ENCODE measurements at regions not wholly inside any gene's neighbourhood (a gene's known extent, or its start where the extent isn't known, plus 50 kb on each side); places are given as distances from the start of the nearest gene placed in this dataset.

- no peak for DNase-seq (ENCODE audit: low spot score)
Observed at GRCh38 chr5:176711883-176712282, 64.6 kb downstream of the TSPAN17 start.

GRCh38 chr5:176712546-176713304 is 65.4 kb downstream of the TSPAN17 start:
- DNase-seq (ENCODE audit: low spot score) = no peak

- no peak for DNase-seq (ENCODE audit: low spot score)
Observed at GRCh38 chr5:176713409-176713808, 66.1 kb downstream of the TSPAN17 start.

- no peak for DNase-seq (ENCODE audit: low spot score)
Observed at GRCh38 chr5:176714067-176714466, 66.8 kb downstream of the TSPAN17 start.

- DNase-seq (ENCODE audit: low spot score) = peak; percentile 81
Observed at GRCh38 chr5:176716320-176716719, 69.0 kb downstream of the TSPAN17 start.

- DNase-seq (ENCODE audit: low spot score) = no peak
Observed at GRCh38 chr5:176719113-176719739, 71.9 kb downstream of the TSPAN17 start.

GRCh38 chr5:176721509-176721908 is 74.2 kb downstream of the TSPAN17 start:
- no peak for DNase-seq (ENCODE audit: low spot score)

- DNase-seq (ENCODE audit: low spot score) = no peak
Observed at GRCh38 chr5:176722757-176723156, 75.5 kb downstream of the TSPAN17 start.

- no peak for DNase-seq (ENCODE audit: low spot score)
Observed at GRCh38 chr5:176723440-176723839, 76.2 kb downstream of the TSPAN17 start.

GRCh38 chr5:176724472-176724871 is 77.2 kb downstream of the TSPAN17 start:
- no peak for DNase-seq (ENCODE audit: low spot score)

- peak; percentile 39 for DNase-seq (ENCODE audit: low spot score)
Observed at GRCh38 chr5:176725521-176726280, 78.4 kb downstream of the TSPAN17 start.

- no peak for DNase-seq (ENCODE audit: low spot score)
Observed at GRCh38 chr5:176726746-176727527, 79.7 kb downstream of the TSPAN17 start.

- DNase-seq (ENCODE audit: low spot score) = no peak
Observed at GRCh38 chr5:176727528-176727900, 80.2 kb downstream of the TSPAN17 start.

- DNase-seq (ENCODE audit: low spot score) = no peak
Observed at GRCh38 chr5:176727983-176728675, 80.8 kb downstream of the TSPAN17 start.

- no peak for DNase-seq (ENCODE audit: low spot score)
Observed at GRCh38 chr5:176728831-176729251, 81.5 kb upstream of the UNC5A start.

- no peak for DNase-seq (ENCODE audit: low spot score)
Observed at GRCh38 chr5:176730815-176731475, 79.4 kb upstream of the UNC5A start.

- no peak for DNase-seq (ENCODE audit: low spot score)
Observed at GRCh38 chr5:176731506-176732160, 78.7 kb upstream of the UNC5A start.

- DNase-seq (ENCODE audit: low spot score) = no peak
Observed at GRCh38 chr5:176732306-176732705, 78.1 kb upstream of the UNC5A start.

GRCh38 chr5:176732736-176733405 is 77.5 kb upstream of the UNC5A start:
- no peak for DNase-seq (ENCODE audit: low spot score)
